ENCODE measurements at regions not wholly inside any gene's neighbourhood (a gene's known extent, or its start where the extent isn't known, plus 50 kb on each side); places are given as distances from the start of the nearest gene placed in this dataset.

DNA sequence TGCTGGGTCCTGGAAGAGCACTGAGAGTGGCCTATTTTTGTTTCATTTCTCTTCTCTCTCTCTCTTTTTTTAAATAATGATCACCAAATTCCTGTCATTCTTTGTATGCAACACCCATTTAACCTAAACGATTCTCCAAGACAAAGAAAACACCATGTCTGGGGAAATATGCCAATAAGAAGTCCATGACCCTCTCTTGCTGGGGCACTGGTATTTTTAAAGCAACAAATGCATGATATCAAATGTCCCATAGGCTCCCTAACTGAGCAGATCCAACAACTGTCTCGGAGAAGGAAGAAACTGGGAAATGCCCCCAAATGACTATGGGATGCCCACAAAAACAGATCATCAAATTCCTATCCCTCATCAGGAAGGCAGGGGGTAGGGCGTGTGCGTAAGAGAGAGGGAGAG, 567.4 kb downstream of the CCDC171 start:
- TF ChIP-seq, protein P1, sequence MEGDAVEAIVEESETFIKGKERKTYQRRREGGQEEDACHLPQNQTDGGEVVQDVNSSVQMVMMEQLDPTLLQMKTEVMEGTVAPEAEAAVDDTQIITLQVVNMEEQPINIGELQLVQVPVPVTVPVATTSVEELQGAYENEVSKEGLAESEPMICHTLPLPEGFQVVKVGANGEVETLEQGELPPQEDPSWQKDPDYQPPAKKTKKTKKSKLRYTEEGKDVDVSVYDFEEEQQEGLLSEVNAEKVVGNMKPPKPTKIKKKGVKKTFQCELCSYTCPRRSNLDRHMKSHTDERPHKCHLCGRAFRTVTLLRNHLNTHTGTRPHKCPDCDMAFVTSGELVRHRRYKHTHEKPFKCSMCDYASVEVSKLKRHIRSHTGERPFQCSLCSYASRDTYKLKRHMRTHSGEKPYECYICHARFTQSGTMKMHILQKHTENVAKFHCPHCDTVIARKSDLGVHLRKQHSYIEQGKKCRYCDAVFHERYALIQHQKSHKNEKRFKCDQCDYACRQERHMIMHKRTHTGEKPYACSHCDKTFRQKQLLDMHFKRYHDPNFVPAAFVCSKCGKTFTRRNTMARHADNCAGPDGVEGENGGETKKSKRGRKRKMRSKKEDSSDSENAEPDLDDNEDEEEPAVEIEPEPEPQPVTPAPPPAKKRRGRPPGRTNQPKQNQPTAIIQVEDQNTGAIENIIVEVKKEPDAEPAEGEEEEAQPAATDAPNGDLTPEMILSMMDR (IDR thresholded peaks at IDR 0.05): no peak

DNA sequence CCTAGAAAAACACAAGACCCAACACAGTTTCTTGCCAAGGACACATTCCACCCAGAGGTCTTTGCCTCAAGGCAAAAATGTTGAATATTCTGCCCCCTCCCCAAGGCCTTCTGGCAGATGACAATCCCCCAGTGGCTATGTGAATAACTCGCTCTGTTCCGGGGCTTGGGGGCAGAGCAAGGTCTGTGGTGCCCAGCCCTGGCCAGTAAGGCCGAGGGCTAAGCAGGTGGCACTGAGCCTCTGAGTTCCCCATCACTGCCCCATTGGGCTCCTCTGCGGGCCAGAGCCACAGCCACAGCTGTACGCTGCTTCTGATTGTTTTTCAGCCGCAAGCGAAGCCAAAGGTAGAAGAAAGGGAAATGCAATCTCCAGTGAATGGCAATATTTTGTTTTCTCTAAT, 567.9 kb downstream of the CCDC171 start:
- TF ChIP-seq, protein P1 (IDR thresholded peaks at IDR 0.05): no peak

DNA sequence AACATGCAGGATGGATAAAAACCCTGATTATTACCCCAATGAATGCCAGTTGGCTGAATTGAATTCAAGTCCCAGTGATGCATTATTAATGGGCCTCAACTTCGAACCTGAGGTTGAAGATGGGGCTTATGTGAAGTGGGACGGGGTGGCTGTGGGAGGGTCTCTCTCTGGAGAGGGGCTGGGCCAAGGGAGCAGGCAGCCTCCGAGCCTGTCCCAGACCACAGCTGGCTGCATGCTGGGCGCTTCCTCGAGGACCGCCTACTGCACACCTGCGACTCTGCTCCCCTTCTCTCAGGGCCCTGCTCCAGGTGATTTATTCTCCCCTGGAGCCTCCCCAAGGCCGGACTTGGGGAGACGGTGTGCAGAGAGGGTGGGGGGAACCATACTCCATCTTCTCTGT, 568.3 kb downstream of the CCDC171 start:
- TF ChIP-seq, protein P1 (IDR thresholded peaks at IDR 0.05): no peak

DNA sequence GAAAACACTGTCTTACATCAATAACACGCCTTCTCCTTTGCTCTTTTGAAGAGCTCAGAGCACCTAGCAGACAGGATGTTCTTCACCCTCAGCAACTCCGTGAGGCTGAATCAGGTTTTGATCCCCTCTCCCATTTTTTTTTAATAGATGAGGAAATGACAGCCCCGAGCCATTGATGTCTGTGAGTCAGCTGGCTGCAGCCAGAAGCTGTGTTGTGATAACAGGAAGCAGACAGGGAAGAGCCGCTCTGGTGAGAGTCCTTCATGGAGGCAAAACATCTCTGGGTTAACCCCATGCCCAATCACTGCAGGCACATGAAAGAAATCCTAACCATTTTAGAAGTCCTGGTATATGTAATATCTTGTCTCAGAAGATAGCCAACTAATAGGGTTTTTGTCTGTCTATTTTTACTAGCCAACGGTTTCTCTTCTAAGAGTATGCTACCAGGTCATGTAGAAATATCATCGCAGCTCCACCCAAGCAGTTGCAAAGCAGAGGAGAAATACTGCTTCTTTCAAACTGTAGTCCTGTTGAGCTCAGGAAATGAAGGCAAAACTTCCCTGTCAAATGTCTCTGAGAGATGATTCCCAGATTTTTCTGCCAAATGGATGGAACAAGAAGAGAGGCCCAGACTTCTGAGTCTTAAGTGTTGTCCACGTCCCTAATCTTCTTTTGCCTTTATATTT, 568.9 kb downstream of the CCDC171 start:
- TF ChIP-seq, protein P1 (IDR thresholded peaks at IDR 0.05): no peak

DNA sequence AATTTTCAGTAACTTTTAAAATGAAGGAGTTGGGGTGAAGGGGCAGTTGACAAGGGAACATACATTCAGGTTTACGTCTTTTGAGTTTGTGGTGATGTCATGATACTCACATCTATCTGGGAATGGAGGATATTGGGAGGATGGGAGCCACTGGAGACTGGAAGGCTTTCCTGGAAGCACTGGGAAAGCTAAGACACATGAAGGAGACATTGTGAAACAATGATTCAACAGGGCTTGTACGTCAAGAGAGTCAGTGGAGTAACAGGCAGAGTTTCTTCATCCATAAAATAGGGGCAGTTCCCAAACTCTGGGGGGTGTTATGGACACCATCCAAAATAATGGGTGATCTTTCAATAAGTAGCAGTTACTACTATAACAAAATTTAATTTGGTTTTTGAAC, 572.8 kb downstream of the CCDC171 start:
- TF ChIP-seq, protein P1 (IDR thresholded peaks at IDR 0.05): no peak

DNA sequence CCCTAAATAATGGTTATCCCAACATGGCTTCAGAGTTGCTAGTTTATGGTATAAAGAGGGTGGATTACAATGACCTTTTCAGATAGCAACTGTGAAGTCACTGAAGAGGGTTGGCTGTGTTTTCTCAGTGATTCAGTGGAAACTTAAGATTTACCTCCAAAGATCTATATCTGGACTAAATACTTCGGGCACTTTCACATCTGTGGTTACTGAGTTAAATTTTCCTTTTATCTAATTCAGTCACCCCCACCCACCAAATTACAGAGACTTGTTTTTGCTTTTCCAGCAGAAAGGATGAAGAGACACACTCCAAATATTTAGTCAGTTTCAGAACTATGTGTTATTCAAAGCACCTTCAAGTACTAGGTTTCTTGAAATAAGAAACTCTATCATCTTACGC, 573.2 kb downstream of the CCDC171 start:
- TF ChIP-seq, protein P1 (IDR thresholded peaks at IDR 0.05): no peak

DNA sequence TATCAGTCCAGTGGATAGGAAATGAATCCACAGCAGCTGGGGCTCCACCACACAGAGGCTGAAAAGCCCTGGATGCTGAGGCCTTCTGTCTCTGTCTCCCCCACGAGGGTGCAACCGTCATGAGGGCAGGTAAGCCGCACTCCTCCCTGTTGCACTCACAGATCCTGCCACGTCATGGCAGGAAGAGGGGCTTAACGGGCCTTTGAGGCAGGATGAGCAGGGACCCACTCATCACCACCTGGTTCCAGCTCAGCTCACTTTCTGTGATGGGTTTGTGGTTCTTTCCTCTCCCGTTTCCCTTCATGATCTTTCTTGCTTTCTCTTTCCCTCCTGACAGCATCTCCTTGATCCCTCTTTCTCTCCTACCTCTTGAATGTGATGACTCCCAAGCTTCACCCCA, 575.2 kb downstream of the CCDC171 start:
- TF ChIP-seq, protein P1 (IDR thresholded peaks at IDR 0.05): no peak

DNA sequence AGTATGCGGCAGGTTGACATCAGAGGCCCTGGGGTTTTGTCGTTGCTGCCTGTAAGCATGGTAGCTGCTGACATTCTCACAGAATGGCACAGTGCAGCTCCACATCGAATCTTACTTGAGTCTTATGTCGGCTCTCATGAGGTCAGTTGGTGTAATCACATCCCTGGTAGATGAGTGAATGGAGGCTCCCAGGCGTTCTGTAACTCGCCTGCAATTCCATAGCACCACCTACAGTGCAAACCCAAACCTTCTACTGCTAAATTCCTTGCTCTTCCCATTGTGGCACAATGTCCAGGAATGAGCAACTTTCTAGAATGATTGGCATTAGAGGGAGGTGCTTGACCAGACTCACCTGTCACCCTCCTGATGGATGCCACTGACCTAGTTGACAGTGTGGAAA, 578.4 kb downstream of the CCDC171 start:
- TF ChIP-seq, protein P1 (IDR thresholded peaks at IDR 0.05): no peak
